Lower lobe of right lung (tissue), 2 donors: ENCODE measurements at regions not wholly inside any gene's neighbourhood (a gene's known extent, or its start where the extent isn't known, plus 50 kb on each side); places are given as distances from the start of the nearest gene placed in this dataset.

ENCODE experiments used
- ATAC-seq, 2 donors: fragments of 200-7000 bp; cut with Tn5 transposase; one replicate each; pipeline ENCODE4 v1.9.1; 2020 to 2022; ENCODE audit warnings: mild to moderate bottlenecking in 2 of 2, moderate library complexity in 2 of 2
- DNase-seq: peaks from one replicate; pipeline ENCODE4 v3.0.0-alpha.2; 2020
- H3K27ac ChIP-seq: fragments of 200-600 bp; one replicate; pipeline ENCODE4 v1.8.0; 2022
- H3K27me3 ChIP-seq: fragments of 200-600 bp; one replicate; pipeline ENCODE4 v1.8.0; 2022; ENCODE audit warnings: low read depth
- H3K36me3 ChIP-seq: fragments of 200-600 bp; one replicate; pipeline ENCODE4 v1.8.0; 2022; ENCODE audit warnings: mild to moderate bottlenecking
- H3K4me1 ChIP-seq: fragments of 200-600 bp; one replicate; pipeline ENCODE4 v1.8.0; 2022
- H3K4me3 ChIP-seq: fragments of 200-600 bp; one replicate; pipeline ENCODE4 v1.8.0; 2022; ENCODE audit warnings: mild to moderate bottlenecking
- H3K9me3 ChIP-seq: fragments of 200-600 bp; one replicate; pipeline ENCODE4 v1.8.0; 2022
- intact Hi-C: fragments of 100-400 bp; cut with DNase I; formaldehyde crosslinking; loops from one replicate; pipeline ENCODE4 v1.11.0; 2022
- TF ChIP-seq, protein P1 (sequence below): fragments of 200-600 bp; IDR thresholded peaks from one replicate; pipeline ENCODE4 v1.8.0; 2022; ENCODE audit warnings: antibody characterized with exemption, mild to moderate bottlenecking
- donor health status: DM: no; HTN: yes; CAD: no; lungs with severe emphysema.

DNA sequence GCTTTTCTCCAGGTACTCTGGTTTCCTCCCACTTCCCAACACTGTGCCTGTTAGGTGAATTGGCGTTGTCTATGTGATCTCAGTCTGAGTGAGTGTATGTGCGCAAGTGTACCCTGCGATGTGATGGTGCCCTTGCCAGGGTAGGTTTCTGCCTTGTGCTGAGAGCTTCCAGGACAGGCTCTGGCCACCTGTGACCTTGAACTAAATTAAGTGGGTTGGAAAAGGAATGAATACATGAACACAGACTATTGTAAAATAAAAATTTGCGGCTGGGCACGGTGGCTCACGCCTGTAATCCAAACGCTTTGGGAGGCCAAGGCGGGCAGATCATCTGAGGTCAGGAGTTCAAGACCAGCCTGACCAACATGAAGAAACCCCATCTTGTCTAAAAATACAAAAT, 678.0 kb downstream of the DHX35 start:
- no peaks in the 10 kb centered on the region for H3K4me1 ChIP-seq
- H3K27me3 ChIP-seq = no peaks in the 10 kb centered on the region
- H3K36me3 ChIP-seq = no peaks in the 10 kb centered on the region
- DNase-seq = no peak
- no peaks in the 10 kb centered on the region for H3K9me3 ChIP-seq
- H3K4me3 ChIP-seq = no peak overlapping the region
- TF ChIP-seq, protein P1, sequence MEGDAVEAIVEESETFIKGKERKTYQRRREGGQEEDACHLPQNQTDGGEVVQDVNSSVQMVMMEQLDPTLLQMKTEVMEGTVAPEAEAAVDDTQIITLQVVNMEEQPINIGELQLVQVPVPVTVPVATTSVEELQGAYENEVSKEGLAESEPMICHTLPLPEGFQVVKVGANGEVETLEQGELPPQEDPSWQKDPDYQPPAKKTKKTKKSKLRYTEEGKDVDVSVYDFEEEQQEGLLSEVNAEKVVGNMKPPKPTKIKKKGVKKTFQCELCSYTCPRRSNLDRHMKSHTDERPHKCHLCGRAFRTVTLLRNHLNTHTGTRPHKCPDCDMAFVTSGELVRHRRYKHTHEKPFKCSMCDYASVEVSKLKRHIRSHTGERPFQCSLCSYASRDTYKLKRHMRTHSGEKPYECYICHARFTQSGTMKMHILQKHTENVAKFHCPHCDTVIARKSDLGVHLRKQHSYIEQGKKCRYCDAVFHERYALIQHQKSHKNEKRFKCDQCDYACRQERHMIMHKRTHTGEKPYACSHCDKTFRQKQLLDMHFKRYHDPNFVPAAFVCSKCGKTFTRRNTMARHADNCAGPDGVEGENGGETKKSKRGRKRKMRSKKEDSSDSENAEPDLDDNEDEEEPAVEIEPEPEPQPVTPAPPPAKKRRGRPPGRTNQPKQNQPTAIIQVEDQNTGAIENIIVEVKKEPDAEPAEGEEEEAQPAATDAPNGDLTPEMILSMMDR = no peak
- H3K27ac ChIP-seq = no peak overlapping the region
- no peak for ATAC-seq
- intact Hi-C loops = no loop called here

DNA sequence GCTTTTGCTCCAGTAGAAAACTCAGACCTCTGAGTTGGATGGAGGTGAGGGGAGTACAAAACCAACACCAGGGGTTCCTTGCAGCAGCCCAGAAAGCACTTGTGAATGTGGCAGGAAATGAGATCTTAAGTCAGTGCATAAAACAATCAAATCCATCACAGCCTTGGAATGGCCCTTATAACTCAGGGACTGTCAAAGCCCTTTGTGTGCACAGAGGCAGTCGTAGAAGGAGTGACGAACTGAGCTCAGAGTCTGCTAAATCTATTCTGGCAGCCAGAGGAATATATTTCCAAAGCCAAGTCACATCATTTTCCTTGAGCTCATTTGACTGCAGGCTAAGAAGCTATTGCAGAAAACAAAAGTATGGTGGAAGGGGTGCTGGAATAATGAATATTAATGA, 676.6 kb downstream of the DHX35 start:
- DNase-seq (no peak), ATAC-seq (no peak)
- Histone ChIP-seq H3K36me3 (no peaks in the 10 kb centered on the region), H3K27ac (no peak overlapping the region), H3K4me3 (no peak overlapping the region), H3K9me3 (no peaks in the 10 kb centered on the region), H3K4me1 (no peaks in the 10 kb centered on the region), H3K27me3 (no peaks in the 10 kb centered on the region)
- TF ChIP-seq, protein P1 = no peak
- intact Hi-C loops = no loop called here

DNA sequence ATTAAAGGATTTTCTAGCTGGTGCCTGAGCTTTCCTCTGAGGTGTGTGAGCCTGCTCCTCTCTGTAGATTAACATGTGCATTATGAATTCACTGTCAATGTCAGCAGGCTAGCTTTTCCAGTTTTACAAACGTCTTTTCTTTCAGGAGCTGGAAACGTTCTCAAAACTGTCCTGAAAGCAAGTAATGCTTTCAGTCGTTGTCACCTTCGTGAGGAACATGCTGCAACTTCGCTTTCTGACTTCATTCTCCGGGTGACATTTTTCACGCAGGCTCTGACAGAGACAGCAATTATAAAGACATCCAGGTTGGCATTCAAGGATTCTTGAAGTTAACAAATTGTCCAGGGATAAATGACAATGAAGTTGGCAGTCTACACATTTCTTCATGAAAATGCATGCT, 671.5 kb downstream of the DHX35 start:
- TF ChIP-seq, protein P1 = no peak
- no peaks in the 10 kb centered on the region for H3K27me3 ChIP-seq
- ATAC-seq (no peak), DNase-seq (no peak)
- H3K4me1 ChIP-seq = no peaks in the 10 kb centered on the region
- H3K9me3 ChIP-seq = no peaks in the 10 kb centered on the region
- H3K4me3 ChIP-seq = no peak overlapping the region
- H3K27ac ChIP-seq = no peak overlapping the region
- intact Hi-C loops = no loop called here
- H3K36me3 ChIP-seq = no peaks in the 10 kb centered on the region

DNA sequence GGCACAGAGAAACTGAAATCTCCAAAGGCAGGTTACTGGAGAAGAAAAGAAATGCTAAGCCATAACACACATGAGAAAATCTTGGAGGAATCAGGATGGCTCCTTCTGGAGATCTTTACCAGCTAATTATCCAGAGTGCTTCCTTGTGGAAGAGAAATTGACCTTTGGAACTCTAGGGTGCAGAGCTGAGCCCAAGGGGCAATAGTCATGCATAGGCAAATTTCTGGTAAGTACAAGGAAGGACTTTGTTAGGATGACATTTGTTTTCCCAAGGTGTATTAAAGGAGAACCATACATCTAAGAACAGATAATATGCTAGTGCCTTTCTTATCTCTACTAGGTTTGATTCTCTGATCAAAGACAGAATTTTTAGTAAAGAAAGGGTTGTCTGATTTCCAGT, 670.6 kb downstream of the DHX35 start:
- no peak for DNase-seq
- TF ChIP-seq, protein P1 = no peak
- Histone ChIP-seq H3K27me3 (no peaks in the 10 kb centered on the region), H3K4me1 (no peaks in the 10 kb centered on the region), H3K27ac (no peak overlapping the region), H3K4me3 (no peak overlapping the region), H3K9me3 (no peaks in the 10 kb centered on the region), H3K36me3 (no peaks in the 10 kb centered on the region)
- no peak for ATAC-seq
- intact Hi-C loops = no loop called here

DNA sequence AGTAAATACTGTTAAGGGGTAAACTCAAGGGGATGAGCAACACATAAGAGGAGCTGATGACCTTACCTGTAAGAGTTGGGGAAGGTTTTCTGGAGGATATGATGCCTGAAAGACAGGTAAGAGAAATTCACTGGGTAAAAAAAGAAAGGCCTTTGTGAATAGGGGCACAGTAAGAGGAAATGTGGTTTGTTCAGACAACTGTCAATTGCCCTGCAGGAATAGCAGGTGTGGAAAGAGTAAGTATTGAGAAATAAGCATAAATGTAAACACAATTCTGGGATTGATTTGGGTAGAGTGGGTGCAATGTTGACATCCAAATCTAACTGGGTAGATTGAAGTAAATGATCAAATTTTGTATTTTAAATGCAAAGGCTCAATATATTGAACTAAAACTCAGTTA, 670.0 kb downstream of the DHX35 start:
- Histone ChIP-seq H3K4me3 (no peak overlapping the region), H3K27ac (no peak overlapping the region), H3K36me3 (no peaks in the 10 kb centered on the region), H3K27me3 (no peaks in the 10 kb centered on the region), H3K4me1 (no peaks in the 10 kb centered on the region), H3K9me3 (no peaks in the 10 kb centered on the region)
- DNase-seq (no peak), ATAC-seq (no peak)
- intact Hi-C loops = no loop called here
- TF ChIP-seq, protein P1 = no peak

DNA sequence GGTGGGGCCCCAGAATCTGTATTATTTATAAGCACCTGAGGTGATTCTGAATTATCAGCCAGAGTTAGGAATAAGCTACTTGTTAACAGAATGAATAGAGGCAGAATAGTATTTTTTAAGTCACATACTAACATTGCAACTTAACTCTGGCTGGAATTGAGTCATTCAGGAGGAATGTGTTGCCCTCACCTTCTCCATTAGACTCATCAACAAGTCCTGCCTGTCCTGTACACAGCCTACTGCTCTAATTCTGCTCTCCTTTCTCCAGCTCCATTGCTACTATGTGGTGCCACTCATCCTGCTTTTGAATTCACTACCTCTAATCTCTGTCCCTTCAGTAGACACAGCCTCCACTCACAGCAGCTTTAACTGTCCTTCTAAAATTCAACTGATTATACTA, 669.4 kb downstream of the DHX35 start:
- Histone ChIP-seq H3K27me3 (no peaks in the 10 kb centered on the region), H3K27ac (no peak overlapping the region), H3K9me3 (no peaks in the 10 kb centered on the region), H3K36me3 (no peaks in the 10 kb centered on the region), H3K4me3 (no peak overlapping the region), H3K4me1 (no peaks in the 10 kb centered on the region)
- no peak for ATAC-seq
- no peak for DNase-seq
- TF ChIP-seq, protein P1 = no peak
- intact Hi-C loops = no loop called here
